ENCODE measurements at regions not wholly inside any gene's neighbourhood (a gene's known extent, or its start where the extent isn't known, plus 50 kb on each side); places are given as distances from the start of the nearest gene placed in this dataset.
A peak's percentile ranks its signal among the peaks of the same experiment; 100 is the strongest.

GRCh38 chr6:149150301-149150700, 167.2 kb upstream of the TAB2 start:
- DNase-seq: no peak

- peak; percentile 56 for DNase-seq
Measured at GRCh38 chr6:149150801-149151398, 166.6 kb upstream of the TAB2 start.

GRCh38 chr6:149152521-149152920, 165.0 kb upstream of the TAB2 start:
- no peak for DNase-seq

- DNase-seq: no peak
Measured at GRCh38 chr6:149153100-149153499, 164.4 kb upstream of the TAB2 start.

GRCh38 chr6:149153693-149154092, 163.8 kb upstream of the TAB2 start:
- DNase-seq: no peak

- no peak for DNase-seq
Measured at GRCh38 chr6:149154261-149154821, 163.2 kb upstream of the TAB2 start.

- no peak for DNase-seq
Measured at GRCh38 chr6:149157126-149157525, 160.4 kb upstream of the TAB2 start.

GRCh38 chr6:149158076-149158475, 159.4 kb upstream of the TAB2 start:
- DNase-seq: no peak

- no peak for DNase-seq
Measured at GRCh38 chr6:149160943-149161342, 156.6 kb upstream of the TAB2 start.

GRCh38 chr6:149162924-149163323, 154.6 kb upstream of the TAB2 start:
- DNase-seq: no peak

GRCh38 chr6:149164199-149164750, 153.2 kb upstream of the TAB2 start:
- DNase-seq: no peak

- no peak for DNase-seq
Measured at GRCh38 chr6:149166336-149166735, 151.2 kb upstream of the TAB2 start.

- DNase-seq: no peak
Measured at GRCh38 chr6:149166747-149167146, 150.8 kb upstream of the TAB2 start.

- no peak for DNase-seq
Measured at GRCh38 chr6:149168968-149169367, 148.5 kb upstream of the TAB2 start.

- DNase-seq: no peak
Measured at GRCh38 chr6:149169761-149170511, 147.6 kb upstream of the TAB2 start.

GRCh38 chr6:149170564-149171452, 146.7 kb upstream of the TAB2 start:
- no peak for DNase-seq

- DNase-seq: no peak
Measured at GRCh38 chr6:149173222-149173621, 144.3 kb upstream of the TAB2 start.

GRCh38 chr6:149174962-149175361, 142.6 kb upstream of the TAB2 start:
- no peak for DNase-seq

GRCh38 chr6:149176971-149177667, 140.4 kb upstream of the TAB2 start:
- no peak for DNase-seq

- DNase-seq: no peak
Measured at GRCh38 chr6:149179431-149179830, 138.1 kb upstream of the TAB2 start.

- DNase-seq: no peak
Measured at GRCh38 chr6:149181304-149181703, 136.2 kb upstream of the TAB2 start.

- no peak for DNase-seq
Measured at GRCh38 chr6:149182262-149182661, 135.2 kb upstream of the TAB2 start.
